NT2/D1 (cell line): ENCODE measurements at regions not wholly inside any gene's neighbourhood (a gene's known extent, or its start where the extent isn't known, plus 50 kb on each side); places are given as distances from the start of the nearest gene placed in this dataset.

Experiments used
- DNase-seq: peaks from one replicate; pipeline ENCODE4 v3.0.0-alpha.2; 2011; ENCODE audit warnings: low read depth, low spot score
- H3K27me3 ChIP-seq: 2 replicates; pipeline ENCODE4 v1.6.0; 2011; ENCODE audit warnings: mild to moderate bottlenecking; ENCODE audit not compliant: insufficient read length, insufficient read depth
- H3K36me3 ChIP-seq: 2 replicates; pipeline ENCODE4 v1.6.1; 2011; ENCODE audit warnings: mild to moderate bottlenecking, low read length, mixed read lengths; ENCODE audit not compliant: insufficient read depth, insufficient read length
- H3K4me1 ChIP-seq: 2 replicates; pipeline ENCODE4 v1.5.1; 2011; ENCODE audit not compliant: insufficient read depth, insufficient read length
- H3K4me3 ChIP-seq: 2 replicates; pipeline ENCODE4 v1.5.1; 2011; ENCODE audit warnings: low read depth; ENCODE audit not compliant: insufficient read length
- H3K9ac ChIP-seq: 2 replicates; pipeline ENCODE4 v1.6.0; 2011; ENCODE audit warnings: low read depth; ENCODE audit not compliant: insufficient read length
- H3K9me3 ChIP-seq: 2 replicates; pipeline ENCODE4 v1.5.1; 2011; ENCODE audit warnings: mild to moderate bottlenecking, low read length; ENCODE audit not compliant: insufficient read depth
- SUZ12 ChIP-seq: IDR thresholded peaks from 2 replicates; pipeline ENCODE4 v1.6.1; 2011; ENCODE audit not compliant: insufficient read length, insufficient read depth; ENCODE audit errors: extremely low read depth
- YY1 ChIP-seq: IDR thresholded peaks from 2 replicates; pipeline ENCODE4 v1.6.1; 2011; ENCODE audit not compliant: insufficient read length, insufficient read depth
- ZNF274 ChIP-seq: IDR thresholded peaks from 2 replicates; pipeline ENCODE4 v1.6.1; 2011; ENCODE audit warnings: mild to moderate bottlenecking, low read depth, low read length

DNA sequence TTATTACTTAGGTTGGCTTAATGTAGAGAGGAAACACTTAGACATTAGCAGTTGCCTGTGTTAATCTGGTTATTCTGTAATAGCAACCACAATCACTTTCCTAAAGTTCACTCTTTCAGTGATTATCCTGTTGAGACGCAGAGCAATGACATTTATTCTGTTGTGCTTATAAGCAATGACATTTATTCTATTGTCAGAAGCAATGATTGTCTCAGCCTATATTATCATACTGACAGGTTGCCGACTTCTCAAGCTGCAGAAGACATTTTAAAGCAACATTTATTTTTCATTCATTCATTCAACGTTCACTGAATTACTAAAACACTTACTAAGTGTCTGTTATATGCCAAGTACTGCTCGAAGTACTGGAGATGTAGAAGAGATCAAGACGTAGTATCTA, 193.5 kb upstream of the SLITRK3 start:
- no peak overlapping the region for H3K9ac ChIP-seq
- DNase-seq, result no peak
- no peaks in the 10 kb centered on the region for H3K9me3 ChIP-seq
- no peaks in the 10 kb centered on the region for H3K36me3 ChIP-seq
- no peak for TF ChIP-seq ZNF274
- no peaks in the 10 kb centered on the region for H3K4me1 ChIP-seq
- H3K4me3 ChIP-seq, result no peak overlapping the region
- H3K27me3 ChIP-seq, result no peaks in the 10 kb centered on the region

DNA sequence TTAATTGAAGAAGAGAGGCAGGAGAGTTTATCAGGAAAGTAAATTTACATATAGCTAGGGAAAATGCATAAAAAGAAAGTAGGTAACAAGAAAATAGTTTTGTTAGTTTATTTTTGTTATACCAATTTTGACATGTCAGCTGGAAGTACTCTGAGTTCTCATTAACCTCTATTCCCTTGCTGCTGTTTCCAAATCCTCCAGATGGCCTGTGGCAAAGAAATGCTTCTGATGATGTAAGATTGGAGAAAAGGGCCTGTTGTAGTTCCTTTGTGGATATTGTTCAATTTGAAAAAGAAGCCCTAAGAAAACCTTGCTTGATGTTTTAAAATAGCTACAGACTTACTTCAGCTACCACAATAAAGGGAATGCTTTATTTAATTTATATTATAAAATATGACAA, 192.9 kb upstream of the SLITRK3 start:
- no peaks in the 10 kb centered on the region for H3K27me3 ChIP-seq
- DNase-seq, result no peak
- no peak overlapping the region for H3K9ac ChIP-seq
- H3K9me3 ChIP-seq, result no peaks in the 10 kb centered on the region
- H3K4me1 ChIP-seq, result no peaks in the 10 kb centered on the region
- no peaks in the 10 kb centered on the region for H3K36me3 ChIP-seq
- H3K4me3 ChIP-seq, result no peak overlapping the region
- TF ChIP-seq YY1 (no peak), SUZ12 (no peak), ZNF274 (no peak)

DNA sequence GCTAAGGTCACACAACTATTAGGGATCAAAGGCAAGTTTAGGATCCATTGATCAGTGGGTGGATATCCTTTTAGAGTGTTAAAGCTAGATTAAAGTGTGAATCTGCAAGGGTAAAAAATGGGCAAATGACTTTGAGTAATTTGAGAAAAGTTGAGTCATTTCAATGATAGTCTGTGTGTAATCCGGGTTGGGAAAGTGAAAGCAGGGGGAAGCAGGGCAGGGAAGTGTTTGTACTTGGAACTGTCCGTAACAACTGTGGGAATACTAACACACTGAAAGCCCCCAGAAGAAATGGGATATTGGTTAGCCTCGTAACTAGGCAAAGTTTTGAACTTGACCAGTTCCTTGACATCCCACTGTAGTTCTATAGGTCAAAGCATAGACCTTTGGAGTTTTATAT, 187.2 kb upstream of the SLITRK3 start:
- no peak for DNase-seq
- H3K36me3 ChIP-seq, result no peaks in the 10 kb centered on the region
- TF ChIP-seq SUZ12 (no peak), ZNF274 (no peak), YY1 (no peak)
- H3K4me3 ChIP-seq, result no peak overlapping the region
- H3K9ac ChIP-seq, result no peak overlapping the region
- H3K9me3 ChIP-seq, result no peaks in the 10 kb centered on the region
- H3K27me3 ChIP-seq, result no peaks in the 10 kb centered on the region
- no peaks in the 10 kb centered on the region for H3K4me1 ChIP-seq

DNA sequence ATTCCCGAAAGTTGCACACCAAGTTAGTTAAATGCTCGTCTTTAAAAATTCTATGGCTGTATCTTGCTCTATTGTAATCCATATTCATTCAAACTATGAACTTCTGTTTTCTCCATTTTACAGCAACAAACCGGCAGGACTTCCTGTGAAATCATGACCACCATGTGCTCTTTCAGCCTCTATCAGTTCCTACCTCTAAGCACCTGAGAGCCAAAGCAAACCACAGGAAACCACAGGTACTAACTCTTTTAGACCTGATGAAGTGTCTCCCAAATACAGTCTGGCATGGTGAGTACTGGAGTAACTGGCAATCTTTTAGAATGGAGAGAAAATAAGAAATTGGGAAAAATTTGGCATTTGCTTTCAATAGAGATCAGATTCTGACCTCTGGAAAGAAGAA, 186.5 kb upstream of the SLITRK3 start:
- Histone ChIP-seq H3K9me3 (no peaks in the 10 kb centered on the region), H3K4me3 (no peak overlapping the region), H3K27me3 (no peaks in the 10 kb centered on the region), H3K4me1 (no peaks in the 10 kb centered on the region), H3K36me3 (no peaks in the 10 kb centered on the region), H3K9ac (no peak overlapping the region)
- no peak for TF ChIP-seq SUZ12
- no peak for TF ChIP-seq YY1
- no peak for TF ChIP-seq ZNF274
- DNase-seq, result no peak

DNA sequence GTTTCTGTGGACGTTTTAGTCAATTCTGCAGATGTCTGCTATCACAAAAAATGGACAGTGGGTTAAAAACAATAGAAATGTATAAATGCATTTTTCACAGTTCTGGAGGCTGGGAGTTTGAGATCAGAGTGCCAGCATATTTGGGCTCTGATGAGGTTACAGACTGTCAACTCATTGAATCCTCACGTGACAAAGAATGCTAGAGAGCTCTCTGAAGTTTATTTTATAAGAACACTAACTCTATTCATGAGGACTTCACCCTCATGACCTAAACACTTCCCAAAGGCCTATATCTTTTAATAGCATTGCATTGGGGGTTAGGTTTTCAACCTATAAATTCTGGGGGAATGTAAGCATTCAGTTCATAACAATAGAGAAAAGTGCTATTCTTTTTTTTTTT, 182.6 kb upstream of the SLITRK3 start:
- H3K4me1 ChIP-seq, result no peaks in the 10 kb centered on the region
- no peak overlapping the region for H3K4me3 ChIP-seq
- TF ChIP-seq ZNF274 (no peak), SUZ12 (no peak), YY1 (no peak)
- no peaks in the 10 kb centered on the region for H3K36me3 ChIP-seq
- H3K9me3 ChIP-seq, result no peaks in the 10 kb centered on the region
- DNase-seq, result no peak
- no peaks in the 10 kb centered on the region for H3K27me3 ChIP-seq
- no peak overlapping the region for H3K9ac ChIP-seq

DNA sequence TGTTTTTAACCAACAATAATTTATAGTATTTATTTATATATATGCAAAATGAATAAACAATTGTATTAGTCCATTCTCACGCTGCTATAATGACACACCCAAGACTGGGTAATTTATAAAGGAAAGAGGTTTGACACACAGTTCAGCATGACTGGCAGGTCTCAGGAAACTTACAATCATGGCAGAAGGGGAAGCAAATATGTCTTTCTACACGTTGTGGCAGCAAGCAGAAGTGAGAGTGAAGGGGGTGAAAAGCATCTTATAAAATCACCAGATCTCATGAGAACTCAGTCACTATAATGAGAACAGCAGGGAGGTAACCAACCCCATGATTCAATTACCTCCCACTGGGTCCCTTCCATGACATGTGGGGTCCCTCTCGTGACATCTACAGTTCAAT, 162.8 kb upstream of the SLITRK3 start:
- H3K27me3 ChIP-seq, result no peaks in the 10 kb centered on the region
- TF ChIP-seq YY1, result no peak
- H3K9me3 ChIP-seq, result no peaks in the 10 kb centered on the region
- no peak overlapping the region for H3K9ac ChIP-seq
- no peak for DNase-seq
- no peak overlapping the region for H3K4me3 ChIP-seq
- no peaks in the 10 kb centered on the region for H3K36me3 ChIP-seq
- no peaks in the 10 kb centered on the region for H3K4me1 ChIP-seq

DNA sequence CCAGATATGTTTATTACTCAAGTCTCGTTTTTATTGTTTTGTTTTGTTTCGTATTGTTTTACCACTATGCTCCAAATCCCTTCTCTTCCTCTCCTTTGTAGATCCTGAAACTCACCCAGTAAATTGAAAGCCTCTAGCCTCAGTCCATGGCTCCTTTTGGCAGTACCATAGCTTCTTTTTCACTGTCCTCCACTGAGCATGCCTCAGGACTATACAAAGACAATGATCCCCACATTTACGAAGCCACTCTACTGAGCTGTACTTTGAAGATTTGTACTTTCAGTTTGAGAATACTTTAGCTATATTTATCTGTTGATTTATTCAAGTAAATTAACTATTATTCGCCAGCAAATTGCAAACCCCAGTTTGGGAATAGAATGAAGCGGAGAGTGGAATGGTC, 159.1 kb upstream of the SLITRK3 start:
- H3K27me3 ChIP-seq, result no peaks in the 10 kb centered on the region
- TF ChIP-seq YY1 (no peak), SUZ12 (no peak), ZNF274 (no peak)
- DNase-seq, result no peak
- no peak overlapping the region for H3K9ac ChIP-seq
- H3K4me1 ChIP-seq, result no peaks in the 10 kb centered on the region
- no peak overlapping the region for H3K4me3 ChIP-seq
- H3K9me3 ChIP-seq, result no peaks in the 10 kb centered on the region
- H3K36me3 ChIP-seq, result no peaks in the 10 kb centered on the region

DNA sequence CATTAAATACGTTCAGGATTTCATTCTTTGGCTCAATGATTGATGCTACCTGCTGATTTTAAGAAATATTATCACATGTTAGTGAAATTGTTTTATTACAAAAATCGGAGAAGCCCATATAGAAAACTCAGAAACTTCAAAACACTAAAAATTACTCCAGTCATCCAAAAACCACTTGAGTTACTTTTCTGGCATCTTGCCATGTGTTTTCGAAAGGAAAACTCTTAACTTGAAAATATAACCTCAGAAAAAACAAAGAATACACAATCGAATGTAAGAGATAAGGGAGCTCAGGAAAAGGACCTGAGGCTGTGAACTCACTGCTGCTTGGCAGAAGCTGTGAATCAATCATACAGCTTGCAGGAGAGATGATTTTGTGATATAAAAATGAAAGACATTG, 151.3 kb upstream of the SLITRK3 start:
- no peaks in the 10 kb centered on the region for H3K27me3 ChIP-seq
- H3K4me3 ChIP-seq, result no peak overlapping the region
- no peak for TF ChIP-seq SUZ12
- no peak for TF ChIP-seq ZNF274
- TF ChIP-seq YY1, result no peak
- H3K36me3 ChIP-seq, result no peaks in the 10 kb centered on the region
- H3K9me3 ChIP-seq, result no peaks in the 10 kb centered on the region
- DNase-seq, result no peak
- no peak overlapping the region for H3K9ac ChIP-seq
- no peaks in the 10 kb centered on the region for H3K4me1 ChIP-seq
